ENCODE measurements at regions not wholly inside any gene's neighbourhood (a gene's known extent, or its start where the extent isn't known, plus 50 kb on each side); places are given as distances from the start of the nearest gene placed in this dataset.

DNA sequence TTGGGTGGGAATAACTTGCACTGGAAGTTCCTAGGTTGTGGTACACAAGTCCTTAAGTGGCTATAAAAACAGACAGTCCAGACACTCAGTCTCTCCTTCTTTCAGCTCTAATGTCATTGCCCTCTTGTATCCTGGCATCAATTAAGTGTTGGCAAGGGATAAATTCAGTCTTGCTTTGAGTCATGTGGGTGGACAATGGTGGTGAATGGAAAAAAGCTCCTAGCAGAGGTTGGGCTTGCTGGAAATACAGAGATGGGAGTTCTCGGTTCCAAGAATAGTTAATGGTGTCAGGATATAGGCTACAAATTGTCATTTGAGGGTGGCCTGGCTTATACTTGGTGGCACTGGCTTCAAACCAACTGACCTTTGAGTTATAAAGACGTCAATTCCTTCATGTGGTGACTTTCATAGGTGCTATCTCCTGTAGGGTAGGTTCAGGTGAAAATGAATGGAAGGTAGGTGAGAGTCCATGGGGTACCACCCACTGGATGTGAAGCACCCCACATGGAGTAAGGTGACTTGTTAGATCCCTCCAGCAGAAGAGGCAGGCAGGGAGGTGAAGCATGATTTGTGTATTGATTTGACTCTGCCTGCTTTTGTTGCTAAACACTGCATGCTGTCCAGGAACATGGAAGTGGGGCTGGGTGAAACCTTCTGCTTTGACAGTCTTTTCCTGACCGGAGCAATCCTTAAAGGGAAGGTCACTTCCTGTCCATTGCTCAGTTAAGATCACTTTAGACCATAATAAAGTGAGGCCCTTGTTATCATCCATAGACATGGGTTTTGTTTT is 102.0 kb downstream of the LACC1 start:
- FAIRE-seq: no peak
- no peak for DNase-seq (ENCODE audit: extremely low spot score, insufficient read length, low read depth)

DNA sequence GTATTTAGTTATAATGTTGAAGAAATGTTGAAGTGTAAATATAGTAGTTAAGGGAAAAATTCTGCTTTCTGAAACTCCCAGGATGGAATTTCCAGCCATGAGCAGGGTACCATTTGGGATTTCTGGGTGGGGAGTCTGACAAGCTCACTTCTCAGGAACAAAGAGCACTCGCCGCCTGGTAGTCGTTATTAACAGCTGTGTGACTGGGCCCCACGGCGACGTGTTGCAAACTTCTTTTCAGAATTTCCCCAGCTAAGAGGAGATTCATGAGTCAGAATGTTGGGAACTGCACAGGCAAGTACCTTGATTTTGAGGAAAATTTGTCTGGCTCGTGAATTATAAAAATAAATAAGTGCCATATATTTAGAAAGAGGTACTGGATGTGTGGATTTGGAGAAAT is 103.7 kb downstream of the LACC1 start:
- DNase-seq (ENCODE audit: extremely low spot score, insufficient read length, low read depth) (no peak), FAIRE-seq (no peak)

- no peak for DNase-seq (ENCODE audit: extremely low spot score, insufficient read length, low read depth)
- no peak for FAIRE-seq
These were observed 104.6 kb downstream of the LACC1 start for GRCh38 chr13:43984292-43984691.

GRCh38 chr13:43985422-43986072 is 105.8 kb downstream of the LACC1 start:
- DNase-seq (ENCODE audit: extremely low spot score, insufficient read length, low read depth) (no peak), FAIRE-seq (no peak)

DNA sequence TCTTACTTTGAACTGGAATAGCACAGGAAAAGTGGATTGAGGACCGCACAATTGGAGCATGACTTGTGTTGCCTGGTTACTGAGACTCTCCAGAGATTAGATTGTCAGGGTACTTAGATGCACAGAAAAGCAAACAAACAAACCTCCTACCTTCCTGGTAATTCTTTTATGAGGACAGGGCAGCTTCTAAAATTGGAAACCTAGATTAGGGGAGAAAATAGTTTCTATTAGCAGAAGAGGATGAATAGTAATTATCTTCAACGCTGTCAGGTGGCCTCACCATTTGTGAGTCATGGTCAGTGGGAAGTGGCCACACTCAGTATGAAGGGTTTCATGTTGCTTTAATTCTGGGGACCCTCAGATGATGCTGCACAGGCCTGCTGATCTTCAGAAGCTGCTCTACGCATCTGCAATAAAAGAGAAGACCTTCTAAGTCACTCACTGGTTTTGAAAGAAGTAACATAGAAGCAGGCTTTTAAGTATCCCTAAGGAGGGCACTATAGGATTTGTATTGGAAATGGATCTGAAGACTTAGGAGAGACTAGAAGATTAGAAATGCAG is 106.8 kb downstream of the LACC1 start:
- DNase-seq (ENCODE audit: extremely low spot score, insufficient read length, low read depth) (no peak), FAIRE-seq (no peak)

GRCh38 chr13:43988302-43988701 is 108.6 kb downstream of the LACC1 start:
- DNase-seq (ENCODE audit: extremely low spot score, insufficient read length, low read depth) (no peak), FAIRE-seq (no peak)

DNA sequence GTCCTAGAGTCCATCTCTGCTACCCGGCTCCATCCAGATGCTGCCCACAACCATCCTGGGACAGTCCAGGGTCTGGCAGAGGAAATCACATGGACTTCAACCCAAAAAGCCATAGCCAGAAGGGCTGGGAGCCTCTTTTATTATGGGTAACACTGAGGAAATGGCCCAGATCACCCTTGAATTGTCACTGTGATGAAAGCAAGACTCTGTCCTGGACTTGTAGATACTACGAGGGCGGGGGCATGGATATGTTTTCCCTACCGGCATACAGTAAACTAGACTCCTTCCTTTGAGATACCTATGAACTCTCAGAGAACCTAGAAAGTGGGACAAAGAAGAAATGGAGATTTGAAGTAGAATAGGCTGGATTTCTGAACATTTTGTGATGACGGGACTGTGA is 110.3 kb downstream of the LACC1 start:
- no peak for FAIRE-seq
- no peak for DNase-seq (ENCODE audit: extremely low spot score, insufficient read length, low read depth)

DNA sequence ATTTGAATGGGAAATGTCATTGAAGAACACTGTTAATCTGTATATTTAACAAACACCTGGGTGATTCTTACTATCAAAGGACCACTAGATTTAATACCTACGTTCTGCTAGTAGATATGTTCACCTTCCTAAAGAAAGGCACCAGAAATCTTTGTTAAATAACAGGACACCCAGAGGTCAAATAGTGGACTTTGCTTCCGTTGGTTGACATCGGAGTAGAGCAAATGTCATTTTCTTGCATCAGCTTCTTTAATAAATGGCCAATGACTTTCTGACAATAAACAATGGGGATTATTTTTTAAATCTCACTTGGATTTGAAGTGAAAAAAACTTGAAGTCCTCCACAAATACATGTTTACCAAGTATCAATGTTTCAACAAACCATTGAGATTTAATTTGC is 111.1 kb downstream of the LACC1 start:
- DNase-seq (ENCODE audit: extremely low spot score, insufficient read length, low read depth) (no peak), FAIRE-seq (no peak)

- no peak for DNase-seq (ENCODE audit: extremely low spot score, insufficient read length, low read depth)
- FAIRE-seq: no peak
These were observed 112.1 kb downstream of the LACC1 start for GRCh38 chr13:43991773-43992201.

DNA sequence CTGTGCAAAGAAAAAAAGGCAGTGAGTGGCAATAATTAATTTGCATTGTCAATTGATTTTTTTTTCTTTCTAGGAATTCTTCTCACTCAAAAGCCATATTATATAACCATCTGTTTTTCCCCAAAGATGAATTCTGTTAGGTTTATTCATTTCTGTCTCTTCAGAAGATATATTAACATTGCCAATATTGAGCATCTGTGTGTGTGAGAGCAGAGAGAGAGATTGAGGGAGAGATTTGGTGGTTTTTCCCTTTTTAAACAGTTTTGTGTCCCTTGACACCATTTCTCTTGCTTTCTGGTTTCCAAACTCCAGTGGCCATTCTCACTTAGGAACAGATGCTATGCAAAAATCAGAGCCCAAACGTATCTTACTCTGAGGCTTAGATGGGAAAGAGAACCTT is 112.5 kb downstream of the LACC1 start:
- DNase-seq (ENCODE audit: extremely low spot score, insufficient read length, low read depth) (no peak), FAIRE-seq (no peak)

DNA sequence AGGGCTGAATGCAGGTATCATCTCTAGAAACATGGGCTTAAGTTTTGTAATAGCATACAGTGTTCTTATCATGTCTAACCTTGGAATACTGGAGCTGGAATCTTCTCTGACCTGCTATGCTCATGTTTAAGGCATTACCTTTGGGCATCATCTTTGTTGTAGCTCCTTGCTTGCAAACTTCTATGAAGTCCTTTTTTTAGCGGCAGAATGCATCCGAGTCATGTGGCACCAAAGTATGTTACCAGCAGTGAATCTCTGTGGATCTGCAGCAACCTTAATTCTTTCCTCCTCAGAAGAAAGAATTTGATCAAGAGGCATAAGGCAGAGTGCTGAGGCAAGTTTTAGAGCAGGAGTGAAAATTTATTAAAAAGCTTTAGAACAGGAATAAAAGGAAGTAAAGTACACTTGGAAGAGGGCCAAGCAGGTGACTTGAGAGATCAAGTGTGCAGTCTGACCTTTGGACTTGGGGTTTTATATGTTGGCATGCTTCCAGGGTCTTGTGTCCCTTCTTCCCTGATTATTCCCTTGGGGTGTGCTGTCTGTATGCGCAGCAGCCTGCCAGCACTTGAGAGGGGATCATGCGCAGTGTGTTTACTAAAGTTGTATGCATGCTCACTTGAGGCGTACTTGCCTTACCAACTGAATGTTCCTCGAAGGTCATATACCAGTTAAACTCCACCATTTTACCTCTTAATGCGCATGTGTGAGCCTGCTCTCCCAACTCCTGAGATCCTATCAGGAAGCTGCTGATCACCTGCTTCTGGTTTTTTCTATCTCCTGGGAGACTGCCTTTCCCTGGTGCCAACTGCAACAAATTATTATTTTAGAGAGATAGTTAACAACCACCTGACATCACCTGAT is 115.5 kb downstream of the LACC1 start:
- no peak for DNase-seq (ENCODE audit: extremely low spot score, insufficient read length, low read depth)
- no peak for FAIRE-seq

DNA sequence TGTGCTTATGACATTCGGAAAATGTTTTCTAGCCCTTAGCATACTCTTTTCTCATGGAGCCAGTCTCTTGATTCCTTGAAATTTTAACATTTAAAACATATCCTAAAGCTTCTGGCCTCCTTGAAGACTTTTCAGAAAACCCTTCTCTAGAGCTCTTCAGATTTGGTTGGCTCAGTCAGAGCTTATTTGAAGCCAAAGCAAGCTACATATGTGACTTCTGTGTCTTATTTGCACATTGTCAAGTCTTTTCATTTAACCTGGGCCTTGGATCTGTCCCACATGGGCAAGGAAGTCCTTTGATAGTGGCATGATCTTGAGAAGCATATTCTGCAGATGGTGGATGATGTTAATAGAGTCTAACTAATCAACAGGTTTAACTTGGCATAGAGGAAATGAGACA is 116.5 kb downstream of the LACC1 start:
- DNase-seq (ENCODE audit: extremely low spot score, insufficient read length, low read depth) (no peak), FAIRE-seq (no peak)

DNA sequence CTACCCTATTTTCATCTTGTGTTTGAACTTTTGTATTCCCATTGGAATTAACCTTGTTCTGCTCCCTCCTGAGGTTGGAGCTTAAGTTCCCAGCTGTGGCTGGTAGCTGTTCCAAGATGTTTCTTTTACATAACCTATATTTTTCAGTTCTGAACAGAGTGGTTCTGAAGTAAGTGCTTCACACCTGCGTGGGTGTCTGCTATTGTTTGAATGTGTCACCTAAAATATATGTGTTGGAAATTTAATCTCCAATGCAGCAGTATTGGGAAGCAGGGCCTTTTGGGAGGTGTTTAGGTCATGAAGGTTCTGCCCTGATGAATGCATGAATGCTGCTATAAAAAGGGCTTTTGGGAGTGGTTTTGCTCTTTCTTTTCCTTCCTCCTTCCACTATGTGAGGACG is 123.8 kb downstream of the LACC1 start:
- no peak for DNase-seq (ENCODE audit: extremely low spot score, insufficient read length, low read depth)
- no peak for FAIRE-seq

- FAIRE-seq (no peak), DNase-seq (ENCODE audit: extremely low spot score, insufficient read length, low read depth) (no peak)
These were observed 125.2 kb downstream of the LACC1 start for GRCh38 chr13:44004878-44005277.

- no peak for DNase-seq (ENCODE audit: extremely low spot score, insufficient read length, low read depth)
- no peak for FAIRE-seq
These were observed 127.7 kb downstream of the LACC1 start for GRCh38 chr13:44007451-44007850.

DNA sequence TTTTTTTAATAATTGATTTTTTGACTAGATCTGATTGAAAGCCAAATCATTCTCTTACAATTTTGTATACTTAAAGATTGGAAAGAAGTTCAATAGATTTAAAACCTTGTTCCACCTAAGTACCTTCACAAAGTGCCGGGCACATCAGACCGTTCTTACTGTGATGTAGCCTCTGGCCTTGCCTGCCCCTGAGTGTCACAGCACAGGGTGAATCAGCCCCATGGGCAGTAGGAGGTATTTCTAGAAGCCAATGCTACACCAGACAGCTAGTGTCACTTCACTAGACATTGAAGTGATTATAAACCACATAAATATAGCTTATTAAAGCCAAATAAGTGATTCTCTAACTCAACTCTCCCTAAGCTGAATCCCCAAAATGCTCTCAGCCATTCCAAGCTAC is 131.3 kb downstream of the LACC1 start:
- DNase-seq (ENCODE audit: extremely low spot score, insufficient read length, low read depth) (no peak), FAIRE-seq (no peak)

DNA sequence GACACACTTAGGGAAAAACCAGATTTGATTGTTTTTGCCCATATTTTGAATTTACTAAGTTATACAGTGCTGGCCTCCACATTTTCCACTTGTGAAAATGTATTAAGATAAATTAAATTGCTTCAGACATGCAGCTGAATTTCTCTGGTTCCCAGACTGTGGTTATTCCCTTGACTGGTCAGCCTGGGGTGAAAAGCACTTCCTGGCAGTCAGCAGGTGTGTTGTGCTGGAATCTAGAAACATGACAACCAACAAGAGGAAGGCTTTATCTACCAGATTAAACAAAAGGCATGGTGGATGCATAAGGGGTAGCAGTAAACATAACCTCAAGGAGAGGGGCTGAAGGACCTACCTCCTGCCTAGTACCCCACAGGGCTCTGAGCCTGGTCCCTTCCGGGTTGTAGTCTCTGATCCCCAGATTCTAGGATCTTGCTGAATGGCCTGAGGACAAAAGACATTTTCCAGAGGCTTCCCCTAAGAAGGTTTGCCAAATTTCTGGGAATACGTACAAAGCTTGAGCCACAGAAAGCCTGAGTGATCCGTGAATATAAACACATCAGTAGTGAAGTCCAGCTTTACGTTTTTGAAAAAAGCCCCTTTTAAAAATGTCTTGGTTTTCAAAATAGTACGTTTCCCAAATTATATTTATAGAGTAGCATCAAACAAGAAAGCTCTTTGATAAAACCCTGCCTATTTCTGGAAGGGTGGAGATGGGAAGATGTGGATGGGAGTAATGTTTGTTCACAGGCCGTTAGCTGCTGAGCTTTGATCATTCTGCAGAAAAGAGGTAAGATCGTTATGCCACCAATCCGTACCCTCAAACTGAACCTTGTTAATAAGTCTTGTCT is 133.4 kb downstream of the LACC1 start:
- DNase-seq (ENCODE audit: extremely low spot score, insufficient read length, low read depth): no peak
- no peak for FAIRE-seq

DNA sequence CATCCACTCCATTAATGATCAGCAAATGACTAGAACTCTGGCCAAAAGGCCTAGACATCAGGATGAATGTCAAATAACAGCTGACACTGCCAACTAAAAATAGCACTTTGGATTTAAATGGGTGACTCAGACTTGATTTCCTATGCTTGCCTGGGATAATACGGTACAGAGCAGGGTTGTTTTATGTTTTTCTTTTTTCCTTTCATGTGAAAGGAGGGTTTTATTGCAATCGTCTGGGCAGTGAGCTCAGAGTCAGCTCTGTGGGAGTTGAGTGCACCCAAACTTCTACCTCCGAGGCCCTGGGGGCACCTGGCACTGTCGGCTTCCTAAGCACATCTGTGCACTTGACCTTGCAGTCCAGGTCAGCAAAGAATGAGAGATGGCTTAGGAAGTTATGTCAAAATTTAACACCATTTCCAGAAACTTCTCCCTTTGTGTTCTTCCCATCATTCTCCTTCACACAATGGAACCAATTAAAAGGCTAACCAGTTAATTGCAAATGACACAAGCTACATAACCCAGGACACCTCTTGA is 134.1 kb downstream of the LACC1 start:
- no peak for DNase-seq (ENCODE audit: extremely low spot score, insufficient read length, low read depth)

GRCh38 chr13:44014501-44014900 is 134.8 kb downstream of the LACC1 start:
- DNase-seq (ENCODE audit: extremely low spot score, insufficient read length, low read depth) (no peak), FAIRE-seq (no peak)

More for the DNA sequence above, 134.1 kb downstream of the LACC1 start:
- no peak for FAIRE-seq
